SU-DHL-6 (cell line): ENCODE measurements at regions not wholly inside any gene's neighbourhood (a gene's known extent, or its start where the extent isn't known, plus 50 kb on each side); places are given as distances from the start of the nearest gene placed in this dataset.

Experiments
- H2AFZ ChIP-seq: fragments of 200-600 bp; sonication (generic); 2 replicates; pipeline ENCODE4 v1.6.1; 2014; ENCODE audit warnings: low read depth, mild to moderate bottlenecking, moderate library complexity, mixed read lengths, antibody characterized with exemption, low read length; ENCODE audit not compliant: severe bottlenecking
- H3F3A ChIP-seq: fragments of 200-600 bp; shearing (Covaris generic); 2 replicates; pipeline ENCODE4 v1.6.0; 2016; ENCODE audit warnings: antibody characterized with exemption, mild to moderate bottlenecking; ENCODE audit not compliant: insufficient read depth
- H3K27ac ChIP-seq: fragments of 200-600 bp; sonication (generic); 2 replicates; pipeline ENCODE4 v1.5.1; 2016; ENCODE audit warnings: low read depth, mild to moderate bottlenecking, low read length, moderate library complexity, mixed read lengths
- H3K27me3 ChIP-seq: fragments of 200-600 bp; sonication (generic), shearing (Covaris generic); 2 replicates; pipeline ENCODE4 v1.6.0; 2014; ENCODE audit warnings: mild to moderate bottlenecking, low read length
- H3K36me3 ChIP-seq: fragments of 200-600 bp; sonication (generic); 2 replicates; pipeline ENCODE4 v1.6.1; 2014; ENCODE audit warnings: mild to moderate bottlenecking, low read length, mixed read lengths
- H3K4me2 ChIP-seq: fragments of 300-600, 200-600 bp; shearing (Covaris generic), sonication (generic); 2 replicates; pipeline ENCODE4 v1.6.0; 2014; ENCODE audit warnings: low read length, low read depth, mild to moderate bottlenecking; ENCODE audit not compliant: poor library complexity, severe bottlenecking
- H3K4me3 ChIP-seq: fragments of 200-600 bp; sonication (generic); 2 replicates; pipeline ENCODE4 v1.5.1; 2014; ENCODE audit warnings: antibody characterized with exemption, low read length, mild to moderate bottlenecking, mixed read lengths; ENCODE audit not compliant: insufficient read depth, poor library complexity, severe bottlenecking
- H3K79me2 ChIP-seq: fragments of 200-600 bp; sonication (generic); 2 replicates; pipeline ENCODE4 v1.6.1; 2014; ENCODE audit warnings: mild to moderate bottlenecking, low read length, moderate library complexity; ENCODE audit not compliant: insufficient read depth
- H3K9ac ChIP-seq: fragments of 200-600 bp; sonication (generic); 2 replicates; pipeline ENCODE4 v1.7.0; 2014; ENCODE audit warnings: mild to moderate bottlenecking, low read length
- H3K9me2 ChIP-seq: fragments of 200-600 bp; sonication (generic); replicated peaks from 2 replicates; pipeline ENCODE4 v1.6.1; 2014; ENCODE audit warnings: low read length; ENCODE audit not compliant: insufficient read depth
- H3K9me3 ChIP-seq: fragments of 200-600 bp; sonication (generic); 2 replicates; pipeline ENCODE4 v1.6.1; 2014; ENCODE audit warnings: low read length, mixed read lengths; ENCODE audit not compliant: insufficient read depth
- H4K20me1 ChIP-seq: fragments of 200-600 bp; sonication (generic); 2 replicates; pipeline ENCODE4 v1.6.1; 2014; ENCODE audit warnings: low read depth, mild to moderate bottlenecking, antibody characterized with exemption, low read length, moderate library complexity, mixed read lengths
- EZH2phosphoT487 ChIP-seq: fragments of 200-600 bp; sonication (generic), shearing (Covaris generic); conservative IDR thresholded peaks from 2 replicates; pipeline ENCODE4 v1.6.1; 2018; ENCODE audit warnings: mild to moderate bottlenecking, antibody characterized with exemption, low read length, moderate library complexity, mixed read lengths
- TF ChIP-seq, protein P1 (sequence below): fragments of 200-600 bp; sonication (generic); IDR thresholded peaks from one replicate; pipeline ENCODE4 v1.5.1; 2017; ENCODE audit warnings: antibody characterized with exemption, mild to moderate bottlenecking, low read length, moderate library complexity; ENCODE audit not compliant: insufficient read depth, poor library complexity, severe bottlenecking

DNA sequence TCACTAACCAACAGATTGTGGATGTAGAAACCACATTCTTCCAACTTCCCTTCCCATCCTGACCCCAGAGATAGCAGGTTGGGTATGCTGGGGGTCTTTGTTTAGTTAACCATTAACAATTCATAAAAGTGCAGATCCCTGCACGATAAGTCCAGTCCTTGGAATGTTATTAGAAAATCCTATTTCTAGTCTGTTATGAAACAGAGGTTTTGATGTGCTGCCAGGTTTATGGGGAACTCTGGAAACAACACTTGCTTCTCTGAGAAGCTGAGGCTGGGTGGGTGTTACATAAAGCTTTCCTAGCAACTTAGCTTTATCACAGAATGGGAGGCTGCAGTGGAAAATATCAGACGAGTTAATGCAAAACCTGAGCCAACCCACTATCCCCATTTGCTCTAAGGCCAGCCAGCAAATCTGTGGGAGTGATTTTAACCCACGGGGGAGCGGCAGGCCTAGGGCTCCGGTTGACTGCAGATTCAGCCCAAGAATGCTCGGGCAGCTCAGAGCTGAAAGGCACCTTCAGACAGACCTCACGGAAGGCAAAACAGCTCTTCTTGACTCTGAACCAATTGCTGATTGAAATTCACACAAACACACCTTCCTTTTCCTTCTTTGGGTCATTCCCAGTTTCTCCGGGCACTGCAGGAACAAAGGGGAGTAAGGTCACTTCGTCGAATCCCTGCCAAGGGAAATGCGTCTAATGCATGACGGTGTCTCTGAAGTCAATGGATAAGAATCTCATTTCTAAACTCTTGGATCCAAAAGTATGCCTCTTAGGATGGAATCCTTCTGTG lies 111.7 kb upstream of the IRF2BP2 start:
- no peaks in the 10 kb centered on the region for H3K9me3 ChIP-seq
- no peak overlapping the region for H3K27ac ChIP-seq
- 0 out of 2 replicates have a peak, but pooled peaks cover 3% of the 10 kb centered on the region for H3F3A ChIP-seq
- no peaks in the 10 kb centered on the region for H3K36me3 ChIP-seq
- no peak overlapping the region for H2AFZ ChIP-seq
- no peak overlapping the region for H3K4me2 ChIP-seq
- no peak overlapping the region for H3K9ac ChIP-seq
- H3K4me3 ChIP-seq = no peak overlapping the region
- TF ChIP-seq EZH2phosphoT487 = no peak
- TF ChIP-seq, protein P1, sequence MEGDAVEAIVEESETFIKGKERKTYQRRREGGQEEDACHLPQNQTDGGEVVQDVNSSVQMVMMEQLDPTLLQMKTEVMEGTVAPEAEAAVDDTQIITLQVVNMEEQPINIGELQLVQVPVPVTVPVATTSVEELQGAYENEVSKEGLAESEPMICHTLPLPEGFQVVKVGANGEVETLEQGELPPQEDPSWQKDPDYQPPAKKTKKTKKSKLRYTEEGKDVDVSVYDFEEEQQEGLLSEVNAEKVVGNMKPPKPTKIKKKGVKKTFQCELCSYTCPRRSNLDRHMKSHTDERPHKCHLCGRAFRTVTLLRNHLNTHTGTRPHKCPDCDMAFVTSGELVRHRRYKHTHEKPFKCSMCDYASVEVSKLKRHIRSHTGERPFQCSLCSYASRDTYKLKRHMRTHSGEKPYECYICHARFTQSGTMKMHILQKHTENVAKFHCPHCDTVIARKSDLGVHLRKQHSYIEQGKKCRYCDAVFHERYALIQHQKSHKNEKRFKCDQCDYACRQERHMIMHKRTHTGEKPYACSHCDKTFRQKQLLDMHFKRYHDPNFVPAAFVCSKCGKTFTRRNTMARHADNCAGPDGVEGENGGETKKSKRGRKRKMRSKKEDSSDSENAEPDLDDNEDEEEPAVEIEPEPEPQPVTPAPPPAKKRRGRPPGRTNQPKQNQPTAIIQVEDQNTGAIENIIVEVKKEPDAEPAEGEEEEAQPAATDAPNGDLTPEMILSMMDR = no peak
- H3K79me2 ChIP-seq = no peaks in the 10 kb centered on the region
- H3K27me3 ChIP-seq = no peaks in the 10 kb centered on the region
- H3K9me2 ChIP-seq = no peaks in the 10 kb centered on the region
- H4K20me1 ChIP-seq = no peaks in the 10 kb centered on the region

DNA sequence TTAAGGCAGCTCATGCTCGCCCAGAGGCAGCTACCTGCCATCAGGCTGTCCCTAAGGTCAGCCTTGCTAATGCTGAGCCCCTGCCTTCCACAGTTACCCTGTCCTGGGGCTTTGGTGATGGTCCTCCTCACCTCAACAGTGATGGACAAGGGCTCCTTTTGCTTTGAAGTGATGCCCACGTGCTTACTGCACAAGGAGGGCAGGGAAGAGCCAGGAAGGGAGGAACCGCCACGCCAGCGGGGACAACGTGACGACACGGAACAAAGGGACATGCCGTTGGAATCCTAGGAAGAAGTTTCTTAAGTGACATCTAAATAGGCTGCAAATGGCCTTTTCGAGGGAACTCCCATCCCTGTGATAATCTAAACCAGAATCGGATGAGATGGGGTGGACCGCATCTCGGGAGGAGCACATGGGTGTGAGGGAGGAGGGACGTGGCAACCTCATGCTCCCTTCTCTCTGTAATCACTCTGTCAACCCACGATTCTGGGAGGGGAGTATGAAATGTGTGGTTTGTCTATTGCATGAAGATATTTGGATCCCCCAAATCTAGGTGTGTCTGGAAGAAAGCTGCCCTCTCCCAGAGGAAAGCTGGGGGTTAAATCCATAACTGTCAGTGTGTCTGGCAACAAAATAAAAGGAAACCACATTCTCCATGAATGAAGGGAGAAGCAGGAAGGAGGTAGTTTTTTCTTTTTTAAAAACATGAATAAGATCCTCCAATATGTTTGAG lies 110.9 kb upstream of the IRF2BP2 start:
- H2AFZ ChIP-seq = no peak overlapping the region
- H3K4me2 ChIP-seq = no peak overlapping the region
- TF ChIP-seq, protein P1 = no peak
- no peak for TF ChIP-seq EZH2phosphoT487
- H3K27ac ChIP-seq = no peak overlapping the region
- H3K36me3 ChIP-seq = no peaks in the 10 kb centered on the region
- no peak overlapping the region for H3K9ac ChIP-seq
- no peaks in the 10 kb centered on the region for H3K79me2 ChIP-seq
- no peaks in the 10 kb centered on the region for H3K9me2 ChIP-seq
- H3K27me3 ChIP-seq = no peaks in the 10 kb centered on the region
- 0 out of 2 replicates have a peak, but pooled peaks cover 3% of the 10 kb centered on the region for H3F3A ChIP-seq
- no peak overlapping the region for H3K4me3 ChIP-seq
- H4K20me1 ChIP-seq = no peaks in the 10 kb centered on the region
- H3K9me3 ChIP-seq = no peaks in the 10 kb centered on the region

- Histone ChIP-seq H3K36me3 (no peaks in the 10 kb centered on the region), H3K9me2 (no peaks in the 10 kb centered on the region), H3K27ac (no peak overlapping the region), H4K20me1 (no peaks in the 10 kb centered on the region), H3F3A (0 out of 2 replicates have a peak, but pooled peaks cover 3% of the 10 kb centered on the region), H3K9me3 (no peaks in the 10 kb centered on the region), H3K79me2 (no peaks in the 10 kb centered on the region), H3K9ac (no peak overlapping the region), H2AFZ (no peak overlapping the region), H3K4me3 (no peak overlapping the region), H3K27me3 (no peaks in the 10 kb centered on the region), H3K4me2 (no peak overlapping the region)
- TF ChIP-seq, protein P1 = no peak
- no peak for TF ChIP-seq EZH2phosphoT487
These were observed 109.7 kb upstream of the IRF2BP2 start for GRCh38 chr1:234719454-234720251.
